ENCODE measurements at regions not wholly inside any gene's neighbourhood (a gene's known extent, or its start where the extent isn't known, plus 50 kb on each side); places are given as distances from the start of the nearest gene placed in this dataset.
"Not testable (repeated sequence)": the region's sequence is repeated elsewhere in the genome, so short reads cannot be mapped to it uniquely, and the experiment has no call there.

- DNase-seq; ATAC-seq; intact Hi-C loops (cut with DNase I, micrococcal nuclease): not testable (repeated sequence)
These were observed 64.0 kb downstream of the OR4F15 start for GRCh38 chr15:101876031-101876430.

DNA sequence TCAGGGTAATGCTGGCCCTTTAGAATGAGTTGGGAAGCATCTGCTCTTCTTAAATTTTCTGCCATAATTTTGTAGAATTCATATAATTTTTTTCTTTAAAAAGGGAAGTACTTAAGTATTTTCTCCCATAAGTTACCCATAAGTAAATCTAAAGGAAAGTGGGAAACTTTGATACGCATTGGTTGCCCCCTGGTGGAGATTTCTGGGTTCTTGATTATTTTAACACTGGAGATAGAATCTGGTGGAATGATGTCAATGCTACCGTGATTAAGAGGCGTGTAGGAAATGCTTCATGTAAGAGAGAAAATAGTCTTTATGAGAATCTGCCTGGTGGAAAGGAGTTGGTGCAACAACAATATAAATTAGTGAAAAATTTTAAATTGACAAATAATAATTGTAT, 65.6 kb downstream of the OR4F15 start:
- DNase-seq; ATAC-seq; intact Hi-C loops (cut with DNase I, micrococcal nuclease): not testable (repeated sequence)

DNA sequence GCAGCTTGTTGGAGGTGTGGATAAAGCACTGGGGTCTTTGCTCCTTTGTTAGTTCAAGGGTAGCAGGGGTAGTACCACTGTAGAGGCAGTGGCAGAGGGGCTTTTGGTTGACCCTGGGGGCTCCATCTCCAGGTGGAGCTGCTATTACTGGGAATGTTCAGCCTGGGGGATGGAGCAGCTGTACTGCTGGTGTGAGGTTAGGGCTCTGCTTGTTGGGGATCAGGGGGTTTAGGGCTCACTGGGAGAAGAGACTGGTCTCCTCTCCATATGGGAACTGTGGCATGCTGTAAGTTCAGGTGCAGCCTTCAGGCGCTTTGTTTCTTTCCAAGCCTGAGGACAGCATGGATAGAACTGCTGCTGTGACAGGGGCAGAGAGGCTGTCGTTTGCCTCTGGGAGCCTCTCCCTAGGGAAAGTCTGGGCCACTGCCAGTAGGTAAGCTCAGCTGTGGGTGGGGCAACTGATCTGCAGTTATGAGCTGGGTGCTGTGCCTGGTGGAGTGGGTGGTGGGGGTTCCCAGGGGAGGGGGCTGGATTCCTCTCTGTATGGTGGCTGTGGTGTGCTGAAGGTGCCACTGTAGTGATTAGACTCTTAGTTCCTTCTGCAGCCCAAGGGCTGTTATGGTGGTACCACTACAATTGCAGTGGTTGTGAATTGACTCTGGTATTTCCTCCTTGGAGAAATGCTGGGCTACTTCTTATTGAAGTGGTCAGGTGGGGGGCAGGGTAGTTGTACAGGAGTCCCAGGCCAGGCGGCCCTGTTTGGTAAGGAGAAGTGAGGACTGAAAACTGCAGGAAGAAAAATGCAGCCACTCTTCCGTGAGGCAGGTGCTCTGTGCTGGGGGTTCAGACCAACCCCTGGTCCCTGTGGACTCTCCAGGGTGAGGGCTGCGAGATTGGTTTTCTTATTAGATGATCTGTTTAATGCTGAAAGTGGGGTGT, 100.6 kb downstream of the OR4F15 start:
- intact Hi-C loops (cut with DNase I, micrococcal nuclease), result not testable (repeated sequence)
- peak; percentile 97 for ATAC-seq
- DNase-seq, result peak; percentile 5 to 25

GRCh38 chr15:101924554-101924953, 112.6 kb downstream of the OR4F15 start:
- ATAC-seq; DNase-seq; intact Hi-C loops (cut with DNase I, micrococcal nuclease): not testable (repeated sequence)

GRCh38 chr15:101934506-101934905, 122.5 kb downstream of the OR4F15 start:
- intact Hi-C loops (cut with DNase I, micrococcal nuclease); DNase-seq; ATAC-seq: not testable (repeated sequence)

DNA sequence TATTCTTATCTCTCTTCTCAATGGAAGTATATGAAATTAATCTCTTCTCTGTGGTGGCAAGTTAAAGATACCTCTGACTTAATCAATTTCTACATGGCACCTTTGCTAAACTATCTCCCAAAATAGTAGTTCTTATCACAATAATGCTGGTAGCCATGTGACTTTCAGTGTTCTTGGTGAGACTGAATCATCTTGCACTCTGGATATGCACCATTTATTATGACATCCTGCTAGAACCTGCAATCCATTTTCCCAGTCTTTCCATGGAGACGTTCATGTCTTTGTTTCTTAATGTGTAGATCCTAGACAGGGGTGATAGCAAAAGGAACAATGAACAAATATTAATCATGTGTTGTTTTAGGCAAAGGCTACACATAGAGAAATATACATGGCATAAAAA, 125.4 kb downstream of the OR4F15 start:
- ATAC-seq; intact Hi-C loops (cut with DNase I, micrococcal nuclease); DNase-seq: not testable (repeated sequence)

DNA sequence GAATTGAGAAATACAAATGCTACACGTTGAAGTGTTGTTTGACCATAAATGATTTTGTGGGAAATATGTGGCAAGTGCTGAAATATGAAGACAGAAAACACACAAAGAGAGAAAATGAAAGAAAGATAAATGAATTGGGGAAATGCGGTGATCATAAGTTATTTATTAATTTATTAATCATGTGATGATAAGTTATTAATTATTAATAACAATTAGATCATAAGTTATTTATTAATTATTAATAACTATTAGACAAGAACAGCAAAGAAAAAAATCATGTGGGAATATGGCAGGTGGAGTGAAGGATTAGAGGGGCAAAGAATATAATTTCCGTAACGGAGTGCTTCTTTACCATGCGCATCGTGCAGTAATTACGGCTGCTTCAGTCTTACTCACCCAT, 126.6 kb downstream of the OR4F15 start:
- intact Hi-C loops (cut with DNase I, micrococcal nuclease), result not testable (repeated sequence)

GRCh38 chr15:101945896-101946295, 133.9 kb downstream of the OR4F15 start:
- ATAC-seq; DNase-seq; intact Hi-C loops (cut with DNase I, micrococcal nuclease): not testable (repeated sequence)

More for the DNA sequence above, 126.6 kb downstream of the OR4F15 start:
- DNase-seq, ATAC-seq: not testable (repeated sequence)

DNA sequence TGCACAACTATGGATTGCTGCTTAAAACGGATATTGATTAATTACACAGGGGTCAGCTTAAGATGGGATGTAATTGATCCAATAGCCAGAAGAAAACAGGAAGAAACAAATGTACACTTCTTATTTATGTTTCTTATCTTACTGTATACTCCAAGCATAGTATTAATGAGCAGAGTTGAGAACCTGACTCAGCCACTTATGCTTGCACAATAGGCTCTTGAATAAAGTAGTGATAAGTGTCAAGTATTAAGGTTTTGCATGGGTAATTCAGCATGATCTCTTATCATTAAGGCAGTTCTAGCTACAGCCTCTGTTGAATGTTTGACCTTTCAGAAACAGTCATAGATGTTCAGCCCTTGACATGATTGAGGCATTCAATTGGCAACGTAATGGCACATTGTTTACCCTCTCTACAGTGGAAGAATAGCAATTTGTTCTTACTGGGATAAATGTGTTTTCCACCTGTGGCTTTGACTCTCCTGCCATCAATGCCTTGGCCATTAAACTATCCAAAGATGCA, 136.5 kb downstream of the OR4F15 start:
- intact Hi-C loops (cut with DNase I, micrococcal nuclease); DNase-seq: not testable (repeated sequence)
- peak; percentile 8 for ATAC-seq

DNA sequence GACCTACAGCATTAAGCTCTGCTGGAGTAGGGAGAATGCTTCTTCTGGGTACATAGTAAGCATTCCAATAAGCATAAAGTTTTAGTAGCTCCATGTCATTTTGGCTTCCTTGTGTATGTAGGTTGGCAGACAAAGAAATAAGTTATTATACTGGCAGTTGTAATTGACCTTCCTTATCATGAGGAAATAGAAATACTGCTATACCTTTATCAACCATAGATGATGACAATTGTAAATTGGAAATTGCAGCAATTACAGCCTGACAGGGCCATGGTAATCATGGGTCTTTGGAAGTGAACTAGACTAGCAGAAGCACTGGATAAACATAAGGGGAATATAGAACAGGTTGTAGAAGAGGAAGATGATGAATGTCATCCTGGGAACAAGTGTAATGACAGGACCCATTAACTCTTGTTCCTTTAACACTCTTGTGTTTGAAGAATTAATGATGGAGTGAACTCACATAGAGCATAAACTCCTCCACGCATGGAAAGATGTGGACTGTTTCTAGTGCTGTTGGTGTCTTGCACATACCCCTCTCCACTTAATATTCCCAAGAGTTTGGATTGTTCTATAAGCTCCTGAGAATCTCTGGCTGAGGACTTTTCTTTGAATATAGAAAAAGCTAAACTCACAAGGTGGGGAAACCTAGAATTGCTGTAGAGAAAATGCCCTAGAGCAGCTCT, 137.5 kb downstream of the OR4F15 start:
- peak; percentile 97 for ATAC-seq
- DNase-seq; intact Hi-C loops (cut with DNase I, micrococcal nuclease): not testable (repeated sequence)

DNA sequence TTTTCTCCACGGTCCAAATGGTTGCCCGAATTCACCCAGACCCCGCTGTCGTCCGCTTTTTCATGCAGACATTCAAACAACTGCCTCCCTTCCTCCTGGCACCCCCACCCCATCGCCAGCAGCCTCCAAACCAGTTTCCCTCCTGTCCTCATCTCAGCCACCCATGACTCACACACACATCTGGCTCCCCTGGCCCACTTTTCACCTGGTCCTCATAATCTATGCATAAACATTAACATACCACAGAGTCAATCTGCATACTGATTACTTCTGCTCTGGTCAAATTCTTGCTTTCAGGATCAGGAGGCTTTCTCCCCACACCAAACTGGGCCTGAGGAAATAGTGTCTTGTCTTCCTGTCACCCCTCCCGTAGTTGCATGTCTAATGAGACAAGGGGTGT, 142.0 kb downstream of the OR4F15 start:
- DNase-seq; ATAC-seq; intact Hi-C loops (cut with DNase I, micrococcal nuclease): not testable (repeated sequence)

DNA sequence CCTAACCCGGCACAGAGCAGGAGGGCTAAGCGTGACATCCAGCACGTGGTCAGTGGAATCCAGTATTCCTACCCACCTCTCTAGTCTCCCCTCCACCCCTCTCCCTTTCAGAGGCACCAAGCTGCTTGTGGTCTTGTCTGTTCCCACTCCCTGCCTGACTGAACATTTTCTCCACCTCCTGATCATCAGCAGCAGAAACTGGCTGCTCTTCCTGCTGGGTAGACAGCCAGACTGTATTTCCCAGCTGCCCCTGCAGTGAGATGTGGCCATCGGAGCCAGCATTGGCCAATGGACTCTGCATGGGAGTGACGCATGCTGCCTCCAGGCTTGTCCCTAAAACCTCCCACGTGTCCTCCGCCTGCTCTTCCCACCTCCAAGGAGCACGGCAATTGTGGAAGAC, 143.8 kb downstream of the OR4F15 start:
- intact Hi-C loops (cut with DNase I, micrococcal nuclease); DNase-seq; ATAC-seq: not testable (repeated sequence)

- ATAC-seq; intact Hi-C loops (cut with DNase I, micrococcal nuclease): not testable (repeated sequence)
- peak in 1 of 2 donors; percentile 7 for DNase-seq
These were observed 146.7 kb downstream of the OR4F15 start for GRCh38 chr15:101958656-101959055.

DNA sequence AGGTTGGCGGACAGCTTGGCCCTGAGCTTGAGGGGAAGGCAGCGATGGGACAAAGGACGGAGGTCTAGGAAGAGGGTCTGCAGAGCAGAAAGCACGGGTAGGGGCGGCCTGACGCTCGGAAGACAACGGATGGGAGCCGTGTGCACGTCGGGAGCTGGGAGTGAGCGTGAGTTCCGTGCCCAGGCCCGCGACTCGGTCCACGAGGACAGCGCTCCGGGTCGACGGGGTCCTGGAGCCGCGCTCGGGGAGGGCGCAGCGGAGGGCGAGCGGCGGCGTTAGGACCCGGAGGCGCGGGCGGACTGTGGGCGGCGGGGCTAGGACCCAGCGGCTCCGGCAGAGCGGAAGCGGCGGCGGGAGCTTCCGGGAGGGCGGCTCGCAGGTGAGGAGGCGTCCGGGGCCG, 149.3 kb downstream of the OR4F15 start:
- ATAC-seq; intact Hi-C loops (cut with DNase I, micrococcal nuclease); DNase-seq: not testable (repeated sequence)

DNA sequence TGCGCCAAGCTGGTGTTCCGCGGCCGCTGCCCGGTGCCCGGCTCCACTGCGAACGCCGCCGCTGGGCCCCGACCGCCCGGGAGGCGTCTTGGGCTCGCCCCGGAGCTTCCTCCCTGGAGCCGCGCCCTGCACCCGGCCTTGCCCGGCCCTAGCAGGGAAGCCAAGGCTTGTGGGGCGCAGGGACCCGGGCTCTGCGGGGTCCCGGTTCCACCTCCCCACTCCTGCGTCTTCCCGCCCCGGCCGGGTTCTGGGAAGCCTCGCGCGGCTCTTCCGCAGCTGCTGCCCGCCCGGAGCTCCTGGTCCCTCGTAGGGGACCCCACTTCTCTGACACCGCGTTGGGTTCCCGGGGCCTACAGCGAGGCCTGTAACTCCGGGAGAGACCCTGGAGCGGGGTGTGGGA, 149.8 kb downstream of the OR4F15 start:
- DNase-seq; ATAC-seq; intact Hi-C loops (cut with DNase I, micrococcal nuclease): not testable (repeated sequence)

DNA sequence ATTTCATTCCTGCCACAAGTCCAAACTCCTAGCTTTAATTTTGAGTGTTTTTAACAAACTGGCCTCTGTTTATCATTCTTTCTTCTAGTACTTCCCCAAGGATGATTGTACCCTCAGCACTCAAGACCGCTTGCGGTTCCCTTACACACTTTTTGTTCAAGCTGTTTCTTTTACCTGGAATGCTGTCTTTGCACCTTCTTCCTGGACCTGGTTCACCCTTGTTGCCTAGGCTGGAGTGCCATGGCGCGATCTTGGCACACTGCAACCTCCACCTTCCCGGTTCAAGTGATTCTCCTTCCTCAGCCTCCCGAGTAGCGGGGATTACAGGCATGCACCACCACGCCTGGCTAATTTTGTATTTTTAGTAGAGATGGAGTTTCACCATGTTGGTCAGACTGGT, 151.7 kb downstream of the OR4F15 start:
- DNase-seq; intact Hi-C loops (cut with DNase I, micrococcal nuclease); ATAC-seq: not testable (repeated sequence)

DNA sequence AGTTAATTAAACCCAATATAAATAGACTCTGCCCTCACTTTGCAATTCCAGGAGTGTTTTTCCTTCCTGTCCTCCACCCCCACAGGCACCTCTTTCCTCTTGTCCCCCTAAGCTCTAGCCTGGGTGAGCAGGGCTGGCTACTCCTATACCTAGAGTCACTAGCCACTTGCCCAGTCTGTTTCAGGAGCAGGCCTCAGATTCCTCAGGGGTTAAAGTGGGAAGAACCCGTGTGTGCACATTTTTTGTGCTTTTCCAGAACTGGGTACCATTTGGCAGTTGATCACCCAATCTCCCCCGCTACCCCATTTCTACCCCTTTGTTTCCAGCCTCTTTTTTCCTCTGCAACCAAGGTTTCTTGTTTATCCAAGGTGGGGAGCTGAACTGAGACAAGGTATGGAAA, 153.4 kb downstream of the OR4F15 start:
- ATAC-seq; intact Hi-C loops (cut with DNase I, micrococcal nuclease); DNase-seq: not testable (repeated sequence)

DNA sequence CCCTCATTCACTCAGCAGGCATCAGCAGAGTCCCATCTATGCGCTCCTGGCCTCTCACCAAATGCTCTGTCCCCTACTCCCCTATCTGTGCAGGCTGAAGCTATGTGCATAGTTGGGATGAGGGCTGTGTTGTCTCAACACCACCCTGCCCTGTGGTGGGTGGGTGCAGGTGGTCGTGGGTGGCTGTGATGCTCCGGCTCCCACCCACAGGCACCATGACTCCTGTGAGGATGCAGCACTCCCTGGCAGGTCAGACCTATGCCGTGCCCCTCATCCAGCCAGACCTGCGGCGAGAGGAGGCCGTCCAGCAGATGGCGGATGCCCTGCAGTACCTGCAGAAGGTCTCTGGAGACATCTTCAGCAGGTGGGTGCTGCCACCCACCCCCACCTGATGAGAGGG, 153.9 kb downstream of the OR4F15 start:
- DNase-seq; intact Hi-C loops (cut with DNase I, micrococcal nuclease); ATAC-seq: not testable (repeated sequence)

GRCh38 chr15:101967364-101967763, 155.4 kb downstream of the OR4F15 start:
- DNase-seq; intact Hi-C loops (cut with DNase I, micrococcal nuclease); ATAC-seq: not testable (repeated sequence)
